GM12873 (cell line): ENCODE measurements at regions not wholly inside any gene's neighbourhood (a gene's known extent, or its start where the extent isn't known, plus 50 kb on each side); places are given as distances from the start of the nearest gene placed in this dataset.

Source experiments
- CTCF ChIP-seq: IDR thresholded peaks from 2 replicates; pipeline ENCODE4 v1.5.1; 2012; ENCODE audit warnings: low read depth, mild to moderate bottlenecking, moderate library complexity, low read length, control low read depth; ENCODE audit not compliant: insufficient read depth; ENCODE audit errors: missing control alignments

GRCh38 chr3:20776692-20777091 is 590.7 kb upstream of the SGO1 start:
- no peak for TF ChIP-seq CTCF

GRCh38 chr3:20776286-20776685 is 590.3 kb upstream of the SGO1 start:
- no peak for TF ChIP-seq CTCF

DNA sequence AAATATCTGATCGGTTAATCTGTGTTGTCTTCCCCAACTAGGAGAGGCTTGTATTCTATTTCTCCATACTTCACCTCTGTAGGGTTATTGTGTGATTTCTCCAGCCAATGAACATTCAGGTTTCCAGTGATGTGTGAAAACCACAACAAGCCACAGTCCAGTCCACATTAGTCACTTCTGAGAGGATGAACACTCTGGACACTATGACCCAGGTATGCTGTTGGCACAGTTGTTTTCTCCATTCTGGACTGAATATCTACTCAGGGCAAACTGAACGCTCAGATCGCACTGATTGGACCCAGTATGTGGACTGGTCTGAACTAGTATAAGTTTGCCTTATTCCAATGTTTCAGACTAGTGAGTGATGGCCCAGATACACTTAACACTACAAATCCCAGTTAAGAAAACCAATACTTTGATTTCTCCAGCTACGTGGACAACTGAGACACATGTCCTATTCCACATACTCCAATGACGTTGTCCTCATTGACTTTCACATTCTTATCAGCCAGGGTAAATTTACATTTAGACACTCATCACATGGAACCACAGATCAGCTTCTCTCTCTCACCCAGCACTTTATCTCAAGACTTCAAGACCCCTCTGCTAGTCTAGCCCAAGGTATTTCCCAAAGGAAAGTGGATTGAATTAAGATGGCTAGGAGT is 587.4 kb upstream of the SGO1 start:
- no peak for TF ChIP-seq CTCF

GRCh38 chr3:20772869-20773268 is 586.9 kb upstream of the SGO1 start:
- TF ChIP-seq CTCF, result no peak

GRCh38 chr3:20769430-20769829 is 583.4 kb upstream of the SGO1 start:
- no peak for TF ChIP-seq CTCF

DNA sequence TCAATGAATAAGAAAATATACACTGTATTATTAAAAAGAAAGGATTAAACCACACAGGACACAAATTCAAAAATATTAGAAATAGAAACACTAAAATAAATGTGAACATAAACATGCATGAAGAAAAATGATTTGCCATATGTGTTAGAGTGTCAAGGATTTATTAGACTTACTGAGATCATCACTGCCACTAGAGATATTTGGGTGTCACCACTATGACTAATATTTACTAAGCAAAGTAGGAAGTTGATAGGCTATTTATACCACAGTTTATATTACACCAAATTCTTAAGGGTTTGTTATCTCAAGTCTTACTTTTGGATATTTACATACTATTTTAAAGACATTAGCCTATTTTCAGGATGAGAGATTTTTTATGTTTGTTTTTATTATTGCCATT is 575.0 kb upstream of the SGO1 start:
- TF ChIP-seq CTCF, result no peak

- TF ChIP-seq CTCF, result no peak
These were observed 566.4 kb upstream of the SGO1 start for GRCh38 chr3:20752416-20752815.
